ENCODE measurements at regions not wholly inside any gene's neighbourhood (a gene's known extent, or its start where the extent isn't known, plus 50 kb on each side); places are given as distances from the start of the nearest gene placed in this dataset.

DNA sequence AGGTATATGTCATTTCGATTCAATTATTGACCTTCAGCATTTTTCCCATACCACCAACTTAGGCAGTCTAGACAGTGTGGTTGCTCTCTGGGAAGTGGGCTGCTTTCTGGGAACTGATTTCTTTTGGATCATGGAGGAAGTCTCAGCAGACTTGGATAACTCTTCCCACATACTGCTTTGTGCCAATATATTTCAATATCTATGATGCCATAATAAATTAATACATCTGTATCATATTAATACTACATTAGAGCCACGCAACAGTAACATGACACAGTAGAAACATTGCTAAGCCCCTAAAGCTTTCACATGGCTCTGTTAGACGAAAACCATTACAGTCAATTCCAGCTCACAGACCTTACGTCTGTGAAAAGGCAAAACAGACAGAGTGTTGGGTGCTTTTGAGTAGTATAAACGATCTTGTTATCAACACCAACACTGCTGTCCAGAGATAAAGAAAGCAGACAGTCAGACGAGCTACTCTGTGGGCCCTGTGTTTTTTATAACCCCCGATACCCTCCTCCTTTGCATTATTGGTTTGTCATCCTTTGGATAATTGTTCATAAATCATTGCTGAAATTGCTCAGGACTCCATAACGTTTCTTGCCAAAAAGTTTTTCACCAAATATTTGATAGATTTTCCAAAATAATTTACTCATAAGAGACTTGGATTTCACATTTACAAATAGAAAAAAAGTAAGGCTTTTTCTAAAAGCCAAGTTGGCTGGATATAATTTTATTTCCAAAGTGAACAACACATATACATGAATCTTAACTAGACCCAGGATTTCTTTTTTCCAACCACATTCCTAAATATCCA is 439.7 kb downstream of the ADAMTS20 start:
- TF ChIP-seq, protein P1, sequence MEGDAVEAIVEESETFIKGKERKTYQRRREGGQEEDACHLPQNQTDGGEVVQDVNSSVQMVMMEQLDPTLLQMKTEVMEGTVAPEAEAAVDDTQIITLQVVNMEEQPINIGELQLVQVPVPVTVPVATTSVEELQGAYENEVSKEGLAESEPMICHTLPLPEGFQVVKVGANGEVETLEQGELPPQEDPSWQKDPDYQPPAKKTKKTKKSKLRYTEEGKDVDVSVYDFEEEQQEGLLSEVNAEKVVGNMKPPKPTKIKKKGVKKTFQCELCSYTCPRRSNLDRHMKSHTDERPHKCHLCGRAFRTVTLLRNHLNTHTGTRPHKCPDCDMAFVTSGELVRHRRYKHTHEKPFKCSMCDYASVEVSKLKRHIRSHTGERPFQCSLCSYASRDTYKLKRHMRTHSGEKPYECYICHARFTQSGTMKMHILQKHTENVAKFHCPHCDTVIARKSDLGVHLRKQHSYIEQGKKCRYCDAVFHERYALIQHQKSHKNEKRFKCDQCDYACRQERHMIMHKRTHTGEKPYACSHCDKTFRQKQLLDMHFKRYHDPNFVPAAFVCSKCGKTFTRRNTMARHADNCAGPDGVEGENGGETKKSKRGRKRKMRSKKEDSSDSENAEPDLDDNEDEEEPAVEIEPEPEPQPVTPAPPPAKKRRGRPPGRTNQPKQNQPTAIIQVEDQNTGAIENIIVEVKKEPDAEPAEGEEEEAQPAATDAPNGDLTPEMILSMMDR (IDR thresholded peaks at IDR 0.05) = no peak
- TF ChIP-seq POLR2A (IDR thresholded peaks at IDR 0.05) = no peak

Data from prostate gland (tissue), 2 donors.